ENCODE measurements at regions not wholly inside any gene's neighbourhood (a gene's known extent, or its start where the extent isn't known, plus 50 kb on each side); places are given as distances from the start of the nearest gene placed in this dataset.

DNA sequence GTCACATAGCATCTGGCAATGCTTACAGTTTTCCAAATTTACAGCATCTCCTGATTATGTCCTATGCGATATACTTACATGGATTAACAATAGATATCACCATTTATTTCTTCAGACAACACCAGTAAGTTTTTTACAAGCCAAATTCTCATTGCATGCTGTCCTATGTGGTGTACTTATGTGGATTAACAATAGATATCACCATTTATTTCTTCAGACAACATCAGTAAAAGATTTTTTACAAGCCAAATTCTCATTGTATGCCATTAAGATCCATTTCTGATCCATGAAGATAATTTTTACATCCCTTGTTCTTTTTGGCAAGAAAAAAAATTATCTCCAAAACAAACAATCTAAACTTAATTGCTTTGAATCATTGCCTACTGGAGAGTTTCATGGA is 340.9 kb downstream of the KCNN2 start:
- TF ChIP-seq, protein P1, sequence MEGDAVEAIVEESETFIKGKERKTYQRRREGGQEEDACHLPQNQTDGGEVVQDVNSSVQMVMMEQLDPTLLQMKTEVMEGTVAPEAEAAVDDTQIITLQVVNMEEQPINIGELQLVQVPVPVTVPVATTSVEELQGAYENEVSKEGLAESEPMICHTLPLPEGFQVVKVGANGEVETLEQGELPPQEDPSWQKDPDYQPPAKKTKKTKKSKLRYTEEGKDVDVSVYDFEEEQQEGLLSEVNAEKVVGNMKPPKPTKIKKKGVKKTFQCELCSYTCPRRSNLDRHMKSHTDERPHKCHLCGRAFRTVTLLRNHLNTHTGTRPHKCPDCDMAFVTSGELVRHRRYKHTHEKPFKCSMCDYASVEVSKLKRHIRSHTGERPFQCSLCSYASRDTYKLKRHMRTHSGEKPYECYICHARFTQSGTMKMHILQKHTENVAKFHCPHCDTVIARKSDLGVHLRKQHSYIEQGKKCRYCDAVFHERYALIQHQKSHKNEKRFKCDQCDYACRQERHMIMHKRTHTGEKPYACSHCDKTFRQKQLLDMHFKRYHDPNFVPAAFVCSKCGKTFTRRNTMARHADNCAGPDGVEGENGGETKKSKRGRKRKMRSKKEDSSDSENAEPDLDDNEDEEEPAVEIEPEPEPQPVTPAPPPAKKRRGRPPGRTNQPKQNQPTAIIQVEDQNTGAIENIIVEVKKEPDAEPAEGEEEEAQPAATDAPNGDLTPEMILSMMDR (IDR thresholded peaks at IDR 0.05; ENCODE audit: low read depth, low read length) = no peak
- in situ Hi-C loops (cut with HindIII; ENCODE audit: low sequenced_read_pairs) = no loop called here
- DNase-seq (ENCODE audit: low read depth, low spot score) = no peak
- no peak overlapping the region for H3K4me3 ChIP-seq (ENCODE audit: low read depth, low read length)

DNA sequence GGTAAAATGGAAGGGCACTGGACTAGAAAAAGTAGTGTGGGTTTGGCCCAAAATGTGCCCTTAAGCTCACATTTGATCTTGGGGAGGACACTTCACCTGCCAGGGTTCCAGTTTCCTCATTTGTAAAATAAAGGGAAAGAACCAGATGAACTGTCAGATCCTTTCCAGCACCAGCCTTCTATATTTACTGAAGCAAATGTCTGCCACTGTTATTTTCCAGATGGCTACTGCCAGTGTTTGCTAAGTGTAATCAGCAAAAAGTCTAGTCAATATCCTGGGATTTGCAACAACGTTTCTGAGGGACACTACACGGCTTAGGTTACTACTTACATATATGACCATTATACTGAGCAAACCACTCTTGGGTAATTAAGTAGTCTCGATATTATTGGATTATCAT is 340.3 kb downstream of the KCNN2 start:
- in situ Hi-C loops (cut with HindIII; ENCODE audit: low sequenced_read_pairs) = no loop called here
- TF ChIP-seq, protein P1 (IDR thresholded peaks at IDR 0.05; ENCODE audit: low read depth, low read length) = no peak
- no peak overlapping the region for H3K4me3 ChIP-seq (ENCODE audit: low read depth, low read length)
- no peak for DNase-seq (ENCODE audit: low read depth, low spot score)

DNA sequence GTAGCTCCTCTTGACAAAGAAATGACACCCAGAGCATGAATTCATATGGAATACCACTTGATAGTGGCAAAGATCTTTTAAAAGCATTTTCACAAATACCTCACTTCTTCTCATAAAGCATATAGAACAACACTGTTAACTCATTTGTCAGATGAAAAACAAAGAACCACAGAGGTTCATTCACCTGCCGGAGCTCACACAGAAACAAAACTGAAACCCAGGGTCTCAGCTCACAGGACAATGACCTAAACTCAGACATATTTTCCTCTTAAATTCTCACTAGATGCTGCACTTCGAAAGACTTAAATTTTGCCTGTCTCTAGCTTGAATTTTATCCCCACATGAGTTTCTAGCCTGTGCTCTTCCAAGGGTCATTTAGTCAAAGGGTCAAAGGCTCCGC is 339.0 kb downstream of the KCNN2 start:
- DNase-seq (ENCODE audit: low read depth, low spot score) = no peak
- no peak overlapping the region for H3K4me3 ChIP-seq (ENCODE audit: low read depth, low read length)
- TF ChIP-seq, protein P1 (IDR thresholded peaks at IDR 0.05; ENCODE audit: low read depth, low read length) = no peak
- in situ Hi-C loops (cut with HindIII; ENCODE audit: low sequenced_read_pairs) = no loop called here

DNA sequence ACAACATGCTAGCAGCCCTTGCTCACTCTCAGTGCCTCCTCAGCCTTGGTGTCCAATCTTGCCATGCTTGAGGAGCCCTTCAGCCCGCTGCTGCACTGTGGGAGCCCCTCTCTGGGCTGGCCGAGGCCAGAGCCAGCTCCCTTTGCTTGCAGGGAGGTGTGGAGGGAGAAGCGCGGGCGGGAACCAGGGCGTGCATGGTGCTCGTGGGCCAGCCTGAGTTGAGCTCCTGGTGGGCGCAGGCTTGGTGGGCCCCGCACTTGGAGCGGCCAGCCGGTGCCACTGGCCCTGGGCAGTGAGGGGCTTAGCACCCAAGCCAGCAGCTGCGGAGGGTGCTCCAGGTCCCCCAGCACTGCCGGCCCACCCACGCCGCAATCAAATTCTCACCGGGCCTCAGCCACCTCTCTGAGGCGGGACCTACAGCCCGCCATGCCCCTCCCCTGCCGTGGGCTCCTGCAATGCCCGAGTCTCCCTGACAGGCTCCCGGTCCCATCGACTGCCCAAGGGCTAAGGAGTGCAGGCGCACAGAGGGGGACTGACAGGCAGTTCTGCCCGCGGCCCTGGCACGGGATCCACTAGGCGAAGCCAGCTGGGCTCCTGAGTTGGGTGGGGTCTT is 333.5 kb downstream of the KCNN2 start:
- in situ Hi-C loops (cut with HindIII; ENCODE audit: low sequenced_read_pairs) = no loop called here
- H3K4me3 ChIP-seq (ENCODE audit: low read depth, low read length) = no peak overlapping the region
- TF ChIP-seq, protein P1 (IDR thresholded peaks at IDR 0.05; ENCODE audit: low read depth, low read length) = no peak
- no peak for DNase-seq (ENCODE audit: low read depth, low spot score)

DNA sequence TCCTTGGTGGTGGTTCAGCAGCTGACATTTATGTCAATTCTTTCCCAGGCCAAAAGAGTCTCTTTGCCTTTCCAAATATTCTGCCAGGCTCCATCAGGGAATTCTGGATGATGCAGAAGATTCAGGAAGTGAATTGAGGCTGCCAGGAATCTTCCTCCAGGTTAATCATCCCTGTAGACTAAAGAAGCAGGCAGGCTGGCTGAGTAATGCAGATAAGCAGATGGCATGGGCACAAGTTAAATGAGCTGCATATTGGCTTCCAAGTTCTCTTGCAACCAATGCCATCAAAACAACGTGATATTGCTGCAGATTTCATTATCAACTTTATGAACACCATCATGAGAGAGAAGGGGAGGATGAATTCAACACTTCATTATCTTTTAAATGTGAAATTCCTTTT is 324.5 kb downstream of the KCNN2 start:
- no peak for DNase-seq (ENCODE audit: low read depth, low spot score)
- in situ Hi-C loops (cut with HindIII; ENCODE audit: low sequenced_read_pairs) = no loop called here
- TF ChIP-seq, protein P1 (IDR thresholded peaks at IDR 0.05; ENCODE audit: low read depth, low read length) = no peak
- no peak overlapping the region for H3K4me3 ChIP-seq (ENCODE audit: low read depth, low read length)

DNA sequence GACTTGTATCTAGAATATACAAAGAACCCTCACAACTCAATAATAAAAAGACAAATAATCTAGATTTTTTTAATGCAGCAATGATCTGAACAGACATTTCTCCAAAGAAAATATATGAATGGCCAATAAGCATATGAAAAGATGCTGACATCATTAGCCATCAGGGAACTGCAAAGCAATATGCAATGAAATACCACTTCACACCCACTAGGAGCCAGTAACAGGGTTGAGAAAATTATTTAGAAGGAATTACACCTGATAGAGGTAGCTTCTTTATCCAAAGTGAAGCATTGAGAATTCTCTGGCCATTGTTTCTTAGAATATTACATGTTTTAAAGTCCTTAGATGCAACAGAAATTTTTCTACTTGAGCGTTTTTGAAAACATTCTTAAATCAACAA is 316.9 kb downstream of the KCNN2 start:
- DNase-seq (ENCODE audit: low read depth, low spot score) = no peak
- TF ChIP-seq, protein P1 (IDR thresholded peaks at IDR 0.05; ENCODE audit: low read depth, low read length) = no peak
- H3K4me3 ChIP-seq (ENCODE audit: low read depth, low read length) = no peak overlapping the region
- in situ Hi-C loops (cut with HindIII; ENCODE audit: low sequenced_read_pairs) = no loop called here

DNA sequence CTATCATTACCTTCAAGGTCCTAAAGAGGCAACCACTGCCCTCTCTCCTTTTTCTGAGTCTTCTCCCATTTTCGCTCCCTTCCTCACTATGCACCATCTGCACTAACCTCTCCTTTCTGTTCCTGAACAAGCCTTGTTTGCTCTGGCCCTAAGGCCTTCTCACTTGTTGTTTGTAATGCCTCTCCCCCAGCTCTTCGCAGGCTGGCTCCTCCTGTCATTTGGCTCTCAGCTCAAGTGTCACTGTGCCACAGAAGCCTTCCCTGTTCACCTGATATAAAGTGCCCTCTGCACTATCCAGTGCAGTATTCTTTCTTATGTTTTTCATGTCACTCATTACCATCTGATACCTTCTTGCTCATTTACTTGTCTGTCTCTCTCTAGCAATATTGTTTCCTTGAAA is 303.7 kb downstream of the KCNN2 start:
- in situ Hi-C loops (cut with HindIII; ENCODE audit: low sequenced_read_pairs) = no loop called here
- no peak overlapping the region for H3K4me3 ChIP-seq (ENCODE audit: low read depth, low read length)
- TF ChIP-seq, protein P1 (IDR thresholded peaks at IDR 0.05; ENCODE audit: low read depth, low read length) = no peak
- no peak for DNase-seq (ENCODE audit: low read depth, low spot score)

Data from astrocyte of the spinal cord (primary cell).